K562 (cell line): ENCODE measurements at regions not wholly inside any gene's neighbourhood (a gene's known extent, or its start where the extent isn't known, plus 50 kb on each side); places are given as distances from the start of the nearest gene placed in this dataset.

ENCODE experiments used
- ATAC-seq: fragments of 200-7000 bp; cut with Tn5 transposase; 3 replicates; pipeline ENCODE4 v1.9.1; 2020; ENCODE audit warnings: moderate library complexity
- BruUV-seq: library from RNA; stranded (reverse); fragments of 400-500 nt; replicated peaks from 2 replicates; lab custom pipeline; 2021; lab: Mats Ljungman, UMichigan
- CTCF ChIA-PET: fragments of 300-600 bp; formaldehyde crosslinking; extraction: SDS; loops from one replicate; lab custom pipeline; 2021; ENCODE audit warnings: low intra/inter-chr PET ratio; lab: Yijun Ruan, JAX
- POLR2A ChIA-PET: fragments of 300-600, 350-650 bp; sonication (Branson Sonifier 250); formaldehyde crosslinking; extraction: SDS; loops from one replicate; lab custom pipeline; 2021; ENCODE audit warnings: antibody characterized with exemption, inconsistent platforms; lab: Yijun Ruan, JAX
- DNase-seq, 4 experiments: peaks; one replicate each; pipeline versions ENCODE4 v3.0.0 to v3.0.0-alpha.2; 2011 to 2018; ENCODE audit warnings: low spot score in 3 of 4, mixed read lengths in 3 of 4; ENCODE audit errors: extremely low read depth in 1 of 4
- FAIRE-seq: peaks from 2 replicates; lab custom pipeline; 2011; peaks lifted over from hg19 to GRCh38; lab: Jason Lieb, UNC
- H2AFZ ChIP-seq: 2 replicates; pipeline ENCODE4 v1.6.0; 2011; ENCODE audit warnings: low read depth, low read length, control low read depth, inconsistent platforms
- H3K27ac ChIP-seq: fragments of 200-600 bp; 3 replicates; pipeline ENCODE4 v1.8.0; 2011; ENCODE audit warnings: low read depth, mild to moderate bottlenecking, control low read depth, inconsistent platforms, low read length, moderate library complexity, mixed read lengths; ENCODE audit errors: extremely low read depth
- H3K27me3 ChIP-seq, 2 experiments: fragments of 300-600 bp in 1 of 2; 2 replicates in 1 of 2; 3 replicates in 1 of 2; pipeline versions ENCODE4 v1.6.0 to v1.8.0; 2011; ENCODE audit warnings: inconsistent platforms in 2 of 2, low read length in 2 of 2, mild to moderate bottlenecking in 1 of 2, mixed read lengths in 1 of 2, moderate library complexity in 1 of 2; ENCODE audit not compliant: control insufficient read depth in 2 of 2, insufficient read depth in 2 of 2
- H3K36me3 ChIP-seq: fragments of 300-600 bp; 3 replicates; pipeline ENCODE4 v1.8.0; 2011; ENCODE audit warnings: mild to moderate bottlenecking, low read length, inconsistent platforms; ENCODE audit not compliant: control insufficient read depth, insufficient read depth
- H3K4me1 ChIP-seq, 2 experiments: fragments of 200-600 bp in 1 of 2; replicated peaks in 1 of 2; 2 replicates in 1 of 2; 3 replicates in 1 of 2; pipeline versions ENCODE4 v1.5.1 to v1.8.0; 2011; ENCODE audit warnings: inconsistent platforms in 2 of 2, low read length in 2 of 2, mild to moderate bottlenecking in 1 of 2, mixed read lengths in 1 of 2, moderate library complexity in 1 of 2; ENCODE audit not compliant: control insufficient read depth in 2 of 2, insufficient read depth in 2 of 2
- H3K4me2 ChIP-seq: 2 replicates; pipeline ENCODE4 v1.6.1; 2011; ENCODE audit warnings: low read length, control low read depth, inconsistent platforms, mixed read lengths; ENCODE audit not compliant: insufficient read depth
- H3K4me3 ChIP-seq: fragments of 200-600 bp; sonication (generic), shearing (Covaris generic); 2 replicates; pipeline ENCODE4 v1.5.1; 2016; ENCODE audit warnings: control low read depth, inconsistent platforms
- H3K79me2 ChIP-seq: fragments of 200-600 bp; 3 replicates; pipeline ENCODE4 v1.8.0; 2011; ENCODE audit warnings: low read length, inconsistent platforms; ENCODE audit not compliant: control insufficient read depth, insufficient read depth
- H3K9ac ChIP-seq, 2 experiments: 2 replicates each; pipeline versions ENCODE4 v1.6.0 to v1.6.1; 2011; ENCODE audit warnings: low read depth in 2 of 2, low read length in 2 of 2, control low read depth in 1 of 2, inconsistent platforms in 1 of 2, mild to moderate bottlenecking in 1 of 2, mixed read lengths in 1 of 2; ENCODE audit not compliant: insufficient read depth in 1 of 2
- H3K9me1 ChIP-seq: one replicate; pipeline ENCODE4 v1.6.0; 2011; ENCODE audit warnings: inconsistent platforms, mild to moderate bottlenecking, low read length, moderate library complexity; ENCODE audit not compliant: control insufficient read depth, insufficient read depth
- H3K9me3 ChIP-seq: replicated peaks from 2 replicates; pipeline ENCODE4 v1.5.1; 2011; ENCODE audit warnings: low read depth, low read length, inconsistent platforms; ENCODE audit not compliant: control insufficient read depth, insufficient read depth
- H4K20me1 ChIP-seq: replicated peaks from 2 replicates; pipeline ENCODE4 v1.6.1; 2011; ENCODE audit warnings: low read length, inconsistent platforms, mixed read lengths; ENCODE audit not compliant: control insufficient read depth, insufficient read depth
- ETV6 ChIP-seq, 3 experiments: fragments of 150-350 bp in 1 of 3; sonication (generic) in 1 of 3; formaldehyde crosslinking in 1 of 3; IDR thresholded peaks; 2 replicates each; pipeline versions ENCODE4 v1.6.1 to v1.8.0; 2014 to 2022; ENCODE audit warnings: borderline replicate concordance in 2 of 3, low read depth in 2 of 3, antibody characterized with exemption in 1 of 3, low read length in 1 of 3, mild to moderate bottlenecking in 1 of 3, missing genetic modification reagents in 1 of 3
- HINFP ChIP-seq: fragments of 450-650 bp; conservative IDR thresholded peaks from 2 replicates; pipeline ENCODE4 v1.6.1; 2016; ENCODE audit warnings: missing genetic modification characterization, low read depth, mild to moderate bottlenecking, control low read depth, missing compliant biosample characterization
- NEUROD1 ChIP-seq: fragments of 150-350 bp; IDR thresholded peaks from 2 replicates; pipeline ENCODE4 v1.6.1; 2014; ENCODE audit warnings: borderline replicate concordance, low read length, low read depth; ENCODE audit not compliant: partially characterized antibody
- RBM15 ChIP-seq: fragments of 200-400 bp; formaldehyde crosslinking; IDR thresholded peaks from 2 replicates; pipeline ENCODE4 v1.6.1; 2018; ENCODE audit warnings: mild to moderate bottlenecking, low read length, moderate library complexity; ENCODE audit not compliant: insufficient read depth
- TAF1 ChIP-seq: IDR thresholded peaks from 2 replicates; pipeline ENCODE4 v1.6.1; 2011; ENCODE audit warnings: mild to moderate bottlenecking, low read length, moderate library complexity; ENCODE audit not compliant: insufficient read depth, control insufficient read depth, severe bottlenecking; ENCODE audit errors: extremely low read depth
- TCF3 ChIP-seq: sonication (generic); formaldehyde crosslinking; IDR thresholded peaks from 2 replicates; pipeline ENCODE4 v1.4.0; 2020; ENCODE audit warnings: mild to moderate bottlenecking, missing genetic modification reagents
- USF2 ChIP-seq: sonication (generic); formaldehyde crosslinking; IDR thresholded peaks from 2 replicates; pipeline ENCODE4 v1.5.0; 2020; ENCODE audit warnings: missing genetic modification reagents
- WGBS: fragments of 100-300 bp; shearing (Covaris generic); methylation state at CpG from one replicate; pipeline ENCODE4 v1.1.6; 2016; ENCODE audit warnings: low coverage, mixed read lengths; ENCODE audit not compliant: insufficient coverage; ENCODE audit errors: missing lambda C conversion rate; 5-methylcytosine and 5-hydroxymethylcytosine counted together
- in situ Hi-C: fragments of 300-500 bp; cut with MboI; formaldehyde crosslinking; loops from 4 replicates; pipeline ENCODE4 v1.15.0; 2018; ENCODE audit warnings: inconsistent platforms, mixed read lengths
- intact Hi-C: fragments of 100-400 bp; cut with micrococcal nuclease; formaldehyde crosslinking; loops from 2 replicates; pipeline ENCODE4 v1.14.2; 2022

GRCh38 chr1:60924165-60924564 lies 158.2 kb upstream of the NFIA start:
- Histone ChIP-seq H3K9me1 (no peaks in the 10 kb centered on the region), H3K4me1 (peaks cover 8% of the 10 kb centered on the region in 2 experiments; a peak in 4 of 5 replicates), H4K20me1 (no peaks in the 10 kb centered on the region), H3K79me2 (no peaks in the 10 kb centered on the region), H3K27ac (no peak overlapping the region), H3K27me3 (no peaks in the 10 kb centered on the region), H3K4me3 (no peak overlapping the region), H2AFZ (no peak overlapping the region), H3K4me2 (no peak overlapping the region), H3K9ac (no peak overlapping the region), H3K36me3 (no peaks in the 10 kb centered on the region), H3K9me3 (no peaks in the 10 kb centered on the region)
- CTCF ChIA-PET: no interaction called here
- in situ Hi-C loops: no loop called here
- POLR2A ChIA-PET: no interaction called here
- FAIRE-seq (no peak), ATAC-seq (no peak), DNase-seq (no peak)
- 90% methylated on average over 3 of the region's 3 CpGs for WGBS
- TF ChIP-seq TAF1: no peak
- no peak for TF ChIP-seq TCF3
- no peak for TF ChIP-seq ETV6 (IDR thresholded peaks at IDR 0.05; ENCODE audit: borderline replicate concordance in 1 of 2, low read depth in 2 of 2, low read length in 1 of 2)
- no peak for TF ChIP-seq ETV6 (CRISPR knock-in tag; IDR thresholded peaks at IDR 0.05; ENCODE audit: borderline replicate concordance)
- TF ChIP-seq RBM15: no peak
- TF ChIP-seq HINFP (tag): no peak
- no peak for TF ChIP-seq NEUROD1
- TF ChIP-seq USF2 (CRISPR knock-in tag): no peak
- no TSS peak for BruUV-seq
- intact Hi-C loops: no loop called here
